ENCODE measurements at regions not wholly inside any gene's neighbourhood (a gene's known extent, or its start where the extent isn't known, plus 50 kb on each side); places are given as distances from the start of the nearest gene placed in this dataset.

DNA sequence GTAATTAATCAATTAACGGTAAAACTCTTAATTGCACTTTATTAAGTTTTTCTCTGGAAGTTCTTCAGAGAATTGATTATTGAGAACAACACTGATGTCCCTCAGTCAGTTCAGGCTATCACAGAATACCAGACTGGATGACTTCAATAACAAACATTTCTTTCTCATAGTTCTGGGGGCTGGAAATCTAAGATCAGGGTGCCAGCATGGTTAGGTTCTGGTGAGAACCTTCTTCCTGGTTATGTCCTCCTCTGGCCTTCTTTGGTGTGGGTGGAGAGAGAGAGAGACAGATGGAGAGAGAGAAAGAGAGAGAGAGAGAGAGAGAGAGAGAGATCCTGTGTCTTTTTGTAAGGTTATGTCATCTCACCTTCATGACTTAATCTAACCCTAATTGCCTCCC lies 71.4 kb upstream of the DAP start:
- DNase-seq (ENCODE audit: low read depth in 1 of 2, low spot score in 2 of 2) (no peak), FAIRE-seq (no peak)
- H2BK120ac ChIP-seq (replicated peaks; ENCODE audit: low read depth, low read length), result no peak overlapping the region
- no peak overlapping the region for H4K5ac ChIP-seq (ENCODE audit: insufficient read length, low read depth, low read length)
- H3K56ac ChIP-seq (replicated peaks; ENCODE audit: insufficient read length, low read depth, low read length), result no peak overlapping the region
- no peak overlapping the region for H3K27ac ChIP-seq (ENCODE audit: low read depth, low read length)
- H3K79me1 ChIP-seq (ENCODE audit: low read depth, low read length), result no peaks in the 10 kb centered on the region
- POLR2A ChIA-PET (ENCODE audit: partially characterized antibody), result no interaction called here
- no peak overlapping the region for H2BK15ac ChIP-seq (ENCODE audit: low read length)
- no peaks in the 10 kb centered on the region for H3K4me1 ChIP-seq (replicated peaks in 1 of 4; ENCODE audit: control insufficient read depth in 3 of 4, insufficient read depth in 4 of 4, low read length in 3 of 4)
- H3K4me3 ChIP-seq (ENCODE audit: extremely low read depth in 1 of 4, insufficient read depth in 2 of 4, low read depth in 3 of 4, low read length in 4 of 4), result no peak overlapping the region
- no peaks in the 10 kb centered on the region for H3K23me2 ChIP-seq (ENCODE audit: low read depth, low read length)
- H2BK12ac ChIP-seq (ENCODE audit: low read depth, low read length), result no peak overlapping the region
- no peak overlapping the region for H3K18ac ChIP-seq (ENCODE audit: extremely low read depth, low read length)
- no peak overlapping the region for H3K23ac ChIP-seq (ENCODE audit: insufficient read length)
- H3K9ac ChIP-seq (replicated peaks in 1 of 4; ENCODE audit: extremely low read depth in 1 of 4, low read depth in 3 of 4, low read length in 3 of 4), result no peak overlapping the region
- no peaks in the 10 kb centered on the region for H3K36me3 ChIP-seq (ENCODE audit: control insufficient read depth in 2 of 4, insufficient read depth in 4 of 4, low read length in 3 of 4)
- 89% methylated on average over 1 of the region's 1 CpG; no CpG with 5 or more reads in 1 of the 2 experiments for WGBS, 2 experiments (ENCODE audit: extremely low coverage in 1 of 2, insufficient coverage in 1 of 2, insufficient read length in 1 of 2, insufficient replicate concordance in 2 of 2, low coverage in 1 of 2, low lambda C conversion rate in 2 of 2, missing lambda C conversion rate in 1 of 2)
- no peak overlapping the region for H2AK5ac ChIP-seq (ENCODE audit: low read depth, low read length)
- no peaks in the 10 kb centered on the region for H3K79me2 ChIP-seq (ENCODE audit: control insufficient read depth in 1 of 2, insufficient read depth in 2 of 2, low read length in 2 of 2)
- CTCF ChIA-PET (ENCODE audit: partially characterized antibody), result interaction anchor here (2.2 kb wide), 1 partner anchor 24 kb away, joined by 16 read pairs; no protein-coding TSS in a partner anchor
- H3K9me3 ChIP-seq (ENCODE audit: insufficient read depth in 2 of 2, low read depth in 1 of 2, low read length in 1 of 2), result no peaks in the 10 kb centered on the region
- H3K14ac ChIP-seq (ENCODE audit: insufficient read length), result no peak overlapping the region
- H3K27me3 ChIP-seq (replicated peaks in 1 of 4; ENCODE audit: control insufficient read depth in 3 of 4, extremely low read depth in 1 of 4, insufficient read depth in 3 of 4, low read length in 3 of 4), result no peaks in the 10 kb centered on the region
- H2BK5ac ChIP-seq (ENCODE audit: low read depth, low read length), result no peak overlapping the region
- no peaks in the 10 kb centered on the region for H4K20me1 ChIP-seq (replicated peaks in 1 of 2; ENCODE audit: control insufficient read depth in 1 of 2, insufficient read depth in 2 of 2, low read length in 2 of 2)
- H2BK20ac ChIP-seq (ENCODE audit: low read length), result no peak overlapping the region
- H4K8ac ChIP-seq (ENCODE audit: extremely low read depth, insufficient read depth, low read length), result no peak overlapping the region
- no peak overlapping the region for H2AFZ ChIP-seq (ENCODE audit: low read length)
- no peak overlapping the region for H4K91ac ChIP-seq (replicated peaks; ENCODE audit: insufficient read length, low read length)
- H3K4me2 ChIP-seq (ENCODE audit: insufficient read depth in 1 of 2, low read depth in 2 of 2, low read length in 2 of 2), result no peak overlapping the region
- H3K4ac ChIP-seq (replicated peaks; ENCODE audit: insufficient read length, low read depth, low read length), result no peak overlapping the region
- TF ChIP-seq RBBP5 (IDR thresholded peaks at IDR 0.05; ENCODE audit: borderline replicate concordance, low read depth, low read length) (no peak), TBP (IDR thresholded peaks at IDR 0.05; ENCODE audit: low read depth, low read length) (no peak), CHD1 (IDR thresholded peaks at IDR 0.05; ENCODE audit: low read depth, low read length) (no peak), SIRT6 (IDR thresholded peaks at IDR 0.05; ENCODE audit: low read length) (no peak), SP4 (IDR thresholded peaks at IDR 0.05; ENCODE audit: low read length) (no peak), SUZ12 (IDR thresholded peaks at IDR 0.05; ENCODE audit: low read length) (no peak), CEBPB (IDR thresholded peaks at IDR 0.05; ENCODE audit: low read depth, low read length) (no peak), CHD2 (IDR thresholded peaks at IDR 0.05; ENCODE audit: low read length) (no peak), HDAC2 (IDR thresholded peaks at IDR 0.05; ENCODE audit: borderline replicate concordance in 1 of 2, low read depth in 2 of 2, low read length in 2 of 2) (no peak), KDM4A (IDR thresholded peaks at IDR 0.05; ENCODE audit: low read depth, low read length, severe bottlenecking) (no peak), SAP30 (IDR thresholded peaks at IDR 0.05; ENCODE audit: insufficient read depth, insufficient replicate concordance, low read length) (no peak)

Data from H1 (cell line).